ENCODE measurements at regions not wholly inside any gene's neighbourhood (a gene's known extent, or its start where the extent isn't known, plus 50 kb on each side); places are given as distances from the start of the nearest gene placed in this dataset.

GRCh38 chr14:25132094-25132493 lies 82.1 kb upstream of the STXBP6 start:
- Mint-ChIP-seq H3K4me1 (peaks cover 0 to 6% (median 2%) of the 10 kb centered on the region in 4 donors), H3K4me3 (no peak overlapping the region), H3K27ac (peak overlapping the region in 1 of 7 donors; percentile 26), H3K36me3 (no peaks in the 10 kb centered on the region), H3K9me3 (no peaks in the 10 kb centered on the region), H3K27me3 (peaks cover 22 to 29% of the 10 kb centered on the region in 2 donors)
- Histone ChIP-seq H3K4me3 (ENCODE audit: low read length in 2 of 2) (no peak overlapping the region), H3K27me3 (ENCODE audit: insufficient read depth, low read length) (no peaks in the 10 kb centered on the region), H3K36me3 (ENCODE audit: insufficient read depth, low read length) (no peaks in the 10 kb centered on the region), H3K9me3 (ENCODE audit: control insufficient read depth in 1 of 2, low read length in 2 of 2) (no peaks in the 10 kb centered on the region), H3K4me1 (ENCODE audit: insufficient read depth, low read length) (peaks cover 4% of the 10 kb centered on the region), H3K27ac (ENCODE audit: low read depth, low read length) (no peak overlapping the region)
- intact Hi-C loops (cut with micrococcal nuclease) = loop anchor here (1.0 to 10.0 kb wide), 4 partner anchors 422 to 1117 kb away; no protein-coding TSS in a partner anchor
- ChIA-PET POLR2A (ENCODE audit: partially characterized antibody) (no interaction called here), CTCF (ENCODE audit: partially characterized antibody) (interaction anchor here (1.0 to 5.9 kb wide), 14 partner anchors 8 to 651 kb away, joined by 3 to 55 read pairs (median 4); no protein-coding TSS in a partner anchor)
- no peak for DNase-seq

- no peak overlapping the region for H3K27ac Mint-ChIP-seq
- no peak overlapping the region for H3K4me3 Mint-ChIP-seq
- no peak for DNase-seq
- H3K9me3 Mint-ChIP-seq = no peaks in the 10 kb centered on the region
- H3K36me3 Mint-ChIP-seq = no peaks in the 10 kb centered on the region
- intact Hi-C loops (cut with micrococcal nuclease) = no loop called here
- H3K4me1 ChIP-seq (ENCODE audit: insufficient read depth, low read length) = no peaks in the 10 kb centered on the region
- H3K4me3 ChIP-seq (ENCODE audit: low read length in 2 of 2) = no peak overlapping the region
- no peaks in the 10 kb centered on the region for H3K4me1 Mint-ChIP-seq
- H3K36me3 ChIP-seq (ENCODE audit: insufficient read depth, low read length) = no peaks in the 10 kb centered on the region
- POLR2A ChIA-PET (ENCODE audit: partially characterized antibody) = no interaction called here
- no peak overlapping the region for H3K27ac ChIP-seq (ENCODE audit: low read depth, low read length)
- peaks cover 0 to 4% of the 10 kb centered on the region in 2 donors for H3K27me3 Mint-ChIP-seq
- no peaks in the 10 kb centered on the region for H3K9me3 ChIP-seq (ENCODE audit: control insufficient read depth in 1 of 2, low read length in 2 of 2)
- CTCF ChIA-PET (ENCODE audit: partially characterized antibody) = interaction anchor here (0.8 to 3.8 kb wide), 2 partner anchors 10 to 13 kb away, joined by 3 to 17 read pairs; no protein-coding TSS in a partner anchor
- no peaks in the 10 kb centered on the region for H3K27me3 ChIP-seq (ENCODE audit: insufficient read depth, low read length)
Measured at GRCh38 chr14:25122843-25123242, 72.9 kb upstream of the STXBP6 start.

- H3K4me1 Mint-ChIP-seq = no peaks in the 10 kb centered on the region
- intact Hi-C loops (cut with micrococcal nuclease) = no loop called here
- POLR2A ChIA-PET (ENCODE audit: partially characterized antibody) = no interaction called here
Measured at GRCh38 chr14:25122211-25122610, 72.3 kb upstream of the STXBP6 start.

GRCh38 chr14:25121337-25122129 lies 71.6 kb upstream of the STXBP6 start:
- Histone ChIP-seq H3K27me3 (ENCODE audit: insufficient read depth, low read length) (no peaks in the 10 kb centered on the region), H3K9me3 (ENCODE audit: control insufficient read depth in 1 of 2, low read length in 2 of 2) (no peaks in the 10 kb centered on the region), H3K36me3 (ENCODE audit: insufficient read depth, low read length) (no peaks in the 10 kb centered on the region), H3K4me1 (ENCODE audit: insufficient read depth, low read length) (no peaks in the 10 kb centered on the region), H3K4me3 (ENCODE audit: low read length in 2 of 2) (no peak overlapping the region), H3K27ac (ENCODE audit: low read depth, low read length) (no peak overlapping the region)
- H3K9me3 Mint-ChIP-seq = no peaks in the 10 kb centered on the region
- H3K4me1 Mint-ChIP-seq = no peaks in the 10 kb centered on the region
- no peaks in the 10 kb centered on the region for H3K36me3 Mint-ChIP-seq
- POLR2A ChIA-PET (ENCODE audit: partially characterized antibody) = no interaction called here
- peak overlapping the region in 1 of 7 donors; percentile 23 for H3K27ac Mint-ChIP-seq
- CTCF ChIA-PET (ENCODE audit: partially characterized antibody) = interaction anchor here (0.8 to 3.8 kb wide), 2 partner anchors 11 to 12 kb away, joined by 4 to 17 read pairs; no protein-coding TSS in a partner anchor
- no peak overlapping the region for H3K4me3 Mint-ChIP-seq
- H3K27me3 Mint-ChIP-seq = peaks cover 0 to 4% of the 10 kb centered on the region in 2 donors
- intact Hi-C loops (cut with micrococcal nuclease) = no loop called here
- DNase-seq = no peak

More at GRCh38 chr14:25122211-25122610, 72.3 kb upstream of the STXBP6 start:
- no peaks in the 10 kb centered on the region for H3K27me3 ChIP-seq (ENCODE audit: insufficient read depth, low read length)
- H3K4me3 Mint-ChIP-seq = no peak overlapping the region
- no peak for DNase-seq
- H3K4me1 ChIP-seq (ENCODE audit: insufficient read depth, low read length) = no peaks in the 10 kb centered on the region
- H3K36me3 ChIP-seq (ENCODE audit: insufficient read depth, low read length) = no peaks in the 10 kb centered on the region
- H3K36me3 Mint-ChIP-seq = no peaks in the 10 kb centered on the region
- no peaks in the 10 kb centered on the region for H3K9me3 Mint-ChIP-seq
- H3K4me3 ChIP-seq (ENCODE audit: low read length in 2 of 2) = no peak overlapping the region
- no peak overlapping the region for H3K27ac ChIP-seq (ENCODE audit: low read depth, low read length)
- CTCF ChIA-PET (ENCODE audit: partially characterized antibody) = interaction anchor here (0.8 to 3.8 kb wide), 2 partner anchors 11 to 13 kb away, joined by 3 to 17 read pairs; no protein-coding TSS in a partner anchor
- H3K27ac Mint-ChIP-seq = no peak overlapping the region
- H3K9me3 ChIP-seq (ENCODE audit: control insufficient read depth in 1 of 2, low read length in 2 of 2) = no peaks in the 10 kb centered on the region
- H3K27me3 Mint-ChIP-seq = peaks cover 0 to 4% of the 10 kb centered on the region in 2 donors

GRCh38 chr14:25120261-25120660 lies 70.3 kb upstream of the STXBP6 start:
- Mint-ChIP-seq H3K4me3 (no peak overlapping the region), H3K27me3 (peaks cover 4 to 5% of the 10 kb centered on the region in 2 donors)

GRCh38 chr14:25118671-25119070 lies 68.7 kb upstream of the STXBP6 start:
- Histone ChIP-seq H3K4me3 (ENCODE audit: low read length in 2 of 2) (no peak overlapping the region), H3K36me3 (ENCODE audit: insufficient read depth, low read length) (no peaks in the 10 kb centered on the region)

More at GRCh38 chr14:25120261-25120660, 70.3 kb upstream of the STXBP6 start:
- Histone ChIP-seq H3K27me3 (ENCODE audit: insufficient read depth, low read length) (no peaks in the 10 kb centered on the region), H3K9me3 (ENCODE audit: control insufficient read depth in 1 of 2, low read length in 2 of 2) (no peaks in the 10 kb centered on the region), H3K36me3 (ENCODE audit: insufficient read depth, low read length) (no peaks in the 10 kb centered on the region), H3K4me1 (ENCODE audit: insufficient read depth, low read length) (no peaks in the 10 kb centered on the region), H3K4me3 (ENCODE audit: low read length in 2 of 2) (no peak overlapping the region), H3K27ac (ENCODE audit: low read depth, low read length) (no peak overlapping the region)
- Mint-ChIP-seq H3K4me1 (no peaks in the 10 kb centered on the region), H3K36me3 (no peaks in the 10 kb centered on the region), H3K27ac (no peak overlapping the region), H3K9me3 (no peaks in the 10 kb centered on the region)
- ChIA-PET CTCF (ENCODE audit: partially characterized antibody) (interaction anchor here (0.8 kb wide), 1 partner anchor 12 kb away, joined by 4 read pairs; no protein-coding TSS in a partner anchor), POLR2A (ENCODE audit: partially characterized antibody) (no interaction called here)
- no peak for DNase-seq
- intact Hi-C loops (cut with micrococcal nuclease) = no loop called here

DNA sequence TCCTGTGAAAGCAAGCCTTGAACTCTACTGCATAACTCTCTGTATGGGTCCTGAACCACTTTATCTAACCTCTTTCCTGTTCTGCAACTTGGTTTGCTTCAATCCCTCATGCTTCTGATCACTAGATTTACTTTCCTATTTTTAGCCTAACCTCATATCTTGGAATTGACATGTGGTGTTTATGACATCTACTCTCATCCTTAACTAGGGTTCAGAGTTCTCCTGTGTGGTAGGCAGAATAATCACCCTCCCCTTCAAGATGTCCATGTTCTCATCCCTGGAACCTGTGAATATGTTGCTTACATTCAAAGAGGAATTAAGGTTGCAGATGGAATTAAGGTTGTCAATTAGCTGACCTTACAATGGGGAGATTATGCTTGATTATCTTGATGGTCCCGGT lies 67.4 kb upstream of the STXBP6 start:
- H3K4me3 ChIP-seq (ENCODE audit: low read length in 2 of 2) = no peak overlapping the region
- CTCF ChIA-PET (ENCODE audit: partially characterized antibody) = interaction anchor here (1.7 kb wide), 1 partner anchor 14 kb away, joined by 5 read pairs; no protein-coding TSS in a partner anchor
- no peaks in the 10 kb centered on the region for H3K27me3 ChIP-seq (ENCODE audit: insufficient read depth, low read length)
- Mint-ChIP-seq H3K9me3 (peaks cover 0 to 5% (median 0%) of the 10 kb centered on the region in 8 donors), H3K27me3 (peaks cover 9 to 10% of the 10 kb centered on the region in 2 donors), H3K27ac (no peak overlapping the region), H3K36me3 (no peaks in the 10 kb centered on the region), H3K4me3 (no peak overlapping the region), H3K4me1 (no peaks in the 10 kb centered on the region)
- DNase-seq = no peak
- H3K27ac ChIP-seq (ENCODE audit: low read depth, low read length) = no peak overlapping the region
- H3K36me3 ChIP-seq (ENCODE audit: insufficient read depth, low read length) = no peaks in the 10 kb centered on the region
- H3K4me1 ChIP-seq (ENCODE audit: insufficient read depth, low read length) = no peaks in the 10 kb centered on the region
- H3K9me3 ChIP-seq (ENCODE audit: control insufficient read depth in 1 of 2, low read length in 2 of 2) = no peaks in the 10 kb centered on the region
- intact Hi-C loops (cut with micrococcal nuclease) = no loop called here
- POLR2A ChIA-PET (ENCODE audit: partially characterized antibody) = no interaction called here

More at GRCh38 chr14:25118671-25119070, 68.7 kb upstream of the STXBP6 start:
- Mint-ChIP-seq H3K27me3 (peaks cover 6 to 9% of the 10 kb centered on the region in 2 donors), H3K36me3 (no peaks in the 10 kb centered on the region), H3K4me1 (no peaks in the 10 kb centered on the region), H3K4me3 (no peak overlapping the region), H3K9me3 (peaks cover 0 to 2% (median 0%) of the 10 kb centered on the region in 8 donors), H3K27ac (no peak overlapping the region)
- POLR2A ChIA-PET (ENCODE audit: partially characterized antibody) = no interaction called here
- Histone ChIP-seq H3K9me3 (ENCODE audit: control insufficient read depth in 1 of 2, low read length in 2 of 2) (no peaks in the 10 kb centered on the region), H3K27ac (ENCODE audit: low read depth, low read length) (no peak overlapping the region), H3K27me3 (ENCODE audit: insufficient read depth, low read length) (no peaks in the 10 kb centered on the region), H3K4me1 (ENCODE audit: insufficient read depth, low read length) (no peaks in the 10 kb centered on the region)
- no peak for DNase-seq
- CTCF ChIA-PET (ENCODE audit: partially characterized antibody) = interaction anchor here (1.7 kb wide), 1 partner anchor 13 kb away, joined by 5 read pairs; no protein-coding TSS in a partner anchor
- intact Hi-C loops (cut with micrococcal nuclease) = no loop called here

Data from CD4-positive, alpha-beta memory T cell (primary cell).